Peyer's patch (tissue), 4 donors: ENCODE measurements at regions not wholly inside any gene's neighbourhood (a gene's known extent, or its start where the extent isn't known, plus 50 kb on each side); places are given as distances from the start of the nearest gene placed in this dataset.

Source experiments
- DNase-seq, 3 donors: peaks; one replicate each; pipeline ENCODE4 v3.0.0-alpha.2; 2017 to 2019
- H3K27ac ChIP-seq, 4 donors: fragments of 200-600 bp; sonication (generic); one replicate each; pipeline ENCODE4 v1.5.1; 2016 to 2019
- H3K27me3 ChIP-seq, 2 donors: fragments of 200-600 bp; sonication (generic); one replicate each; pipeline ENCODE4 v1.5.1; 2019
- H3K36me3 ChIP-seq, 3 donors: fragments of 200-600 bp; sonication (generic); one replicate each; pipeline ENCODE4 v1.5.1; 2016 to 2019
- H3K4me1 ChIP-seq, 4 donors: fragments of 200-600 bp; sonication (generic); one replicate each; pipeline ENCODE4 v1.5.1; 2016 to 2019
- H3K4me3 ChIP-seq, 4 donors: fragments of 200-600 bp; sonication (generic); 1 replicate in 3 of 4; 2 replicates in 1 of 4; pipeline ENCODE4 v1.5.1; 2016 to 2019; ENCODE audit warnings: mild to moderate bottlenecking in 1 of 4
- H3K9me3 ChIP-seq, 4 donors: fragments of 200-600 bp; sonication (generic); one replicate each; pipeline ENCODE4 v1.5.1; 2016 to 2019; ENCODE audit warnings: mild to moderate bottlenecking in 1 of 4
- POLR2A ChIP-seq, 2 donors: fragments of 450-650 bp; IDR thresholded peaks; one replicate each; pipeline ENCODE4 v1.5.1; 2017; ENCODE audit warnings: antibody characterized with exemption in 2 of 2, mild to moderate bottlenecking in 2 of 2, moderate library complexity in 2 of 2
- TF ChIP-seq, protein P1 (sequence below), 6 experiments: fragments of 450-650 bp in 4 of 6; fragments of 200-600 bp in 2 of 6; sonication (generic) in 1 of 6; IDR thresholded peaks; one replicate each; pipeline ENCODE4 v1.5.1; 2017 to 2019; ENCODE audit warnings: antibody characterized with exemption in 6 of 6, mild to moderate bottlenecking in 3 of 6, moderate library complexity in 1 of 6

DNA sequence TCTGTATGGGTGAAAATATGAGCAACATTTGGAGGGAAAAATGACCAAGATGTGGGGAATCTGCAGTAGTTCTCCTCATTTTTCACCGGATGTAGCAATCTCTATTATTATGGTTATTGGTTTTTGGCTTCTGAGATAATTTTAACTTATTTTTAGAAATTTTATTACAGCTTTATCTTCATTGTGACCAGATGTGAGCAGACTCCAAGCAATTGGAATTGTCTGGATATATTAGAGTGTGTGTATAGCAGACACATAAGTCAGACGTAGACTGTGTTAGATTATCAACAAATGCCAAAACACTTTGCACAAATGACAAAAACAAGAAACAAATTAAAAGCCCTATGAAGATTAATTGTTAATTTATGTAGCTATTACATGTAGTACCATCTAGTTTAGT, 249.1 kb downstream of the DNAJB9 start:
- Histone ChIP-seq H3K4me1 (no peaks in the 10 kb centered on the region), H3K9me3 (no peaks in the 10 kb centered on the region), H3K27me3 (no peaks in the 10 kb centered on the region), H3K27ac (no peak overlapping the region), H3K4me3 (no peak overlapping the region), H3K36me3 (no peaks in the 10 kb centered on the region)
- DNase-seq: no peak
- TF ChIP-seq, protein P1, sequence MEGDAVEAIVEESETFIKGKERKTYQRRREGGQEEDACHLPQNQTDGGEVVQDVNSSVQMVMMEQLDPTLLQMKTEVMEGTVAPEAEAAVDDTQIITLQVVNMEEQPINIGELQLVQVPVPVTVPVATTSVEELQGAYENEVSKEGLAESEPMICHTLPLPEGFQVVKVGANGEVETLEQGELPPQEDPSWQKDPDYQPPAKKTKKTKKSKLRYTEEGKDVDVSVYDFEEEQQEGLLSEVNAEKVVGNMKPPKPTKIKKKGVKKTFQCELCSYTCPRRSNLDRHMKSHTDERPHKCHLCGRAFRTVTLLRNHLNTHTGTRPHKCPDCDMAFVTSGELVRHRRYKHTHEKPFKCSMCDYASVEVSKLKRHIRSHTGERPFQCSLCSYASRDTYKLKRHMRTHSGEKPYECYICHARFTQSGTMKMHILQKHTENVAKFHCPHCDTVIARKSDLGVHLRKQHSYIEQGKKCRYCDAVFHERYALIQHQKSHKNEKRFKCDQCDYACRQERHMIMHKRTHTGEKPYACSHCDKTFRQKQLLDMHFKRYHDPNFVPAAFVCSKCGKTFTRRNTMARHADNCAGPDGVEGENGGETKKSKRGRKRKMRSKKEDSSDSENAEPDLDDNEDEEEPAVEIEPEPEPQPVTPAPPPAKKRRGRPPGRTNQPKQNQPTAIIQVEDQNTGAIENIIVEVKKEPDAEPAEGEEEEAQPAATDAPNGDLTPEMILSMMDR (IDR thresholded peaks at IDR 0.05): no peak
- TF ChIP-seq POLR2A (IDR thresholded peaks at IDR 0.05): no peak

DNA sequence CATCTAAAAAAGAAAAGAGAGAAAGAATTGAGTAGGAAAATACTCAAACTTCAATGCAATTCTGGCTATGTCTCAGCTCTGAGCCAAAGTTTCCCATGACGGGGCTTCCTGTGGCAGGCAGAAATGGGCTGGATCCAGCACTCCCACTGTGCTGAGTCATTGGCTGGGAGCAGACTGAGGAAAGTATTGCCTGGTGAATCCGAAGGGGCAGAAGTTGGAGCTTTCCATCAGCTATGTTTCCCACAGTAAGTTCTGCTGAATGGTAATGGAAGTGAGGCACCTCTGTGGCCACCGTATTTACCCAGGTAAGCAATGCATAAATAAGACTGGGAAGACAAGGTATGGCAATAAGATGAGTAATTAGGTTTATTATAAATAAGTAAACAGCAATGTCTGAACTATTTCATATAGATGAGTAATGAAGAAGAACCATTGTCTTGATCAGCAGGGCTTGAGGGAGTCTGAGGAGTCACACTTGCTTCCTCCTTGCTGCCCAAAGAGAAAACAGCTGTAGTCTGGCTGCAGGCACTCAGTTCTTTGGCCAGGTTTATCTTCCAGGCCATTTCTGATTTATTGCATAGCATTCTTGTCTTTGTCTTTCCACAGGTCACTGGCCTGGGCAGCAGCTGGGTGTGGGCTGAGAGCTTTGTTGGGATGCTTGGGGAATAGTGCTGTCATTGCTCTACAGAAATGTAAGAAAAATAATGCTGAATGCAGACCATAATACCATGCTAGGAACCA, 255.3 kb downstream of the DNAJB9 start:
- TF ChIP-seq POLR2A (IDR thresholded peaks at IDR 0.05): no peak
- TF ChIP-seq, protein P1 (IDR thresholded peaks at IDR 0.05): no peak
- Histone ChIP-seq H3K4me3 (no peak overlapping the region), H3K27me3 (no peaks in the 10 kb centered on the region), H3K9me3 (no peaks in the 10 kb centered on the region), H3K27ac (no peak overlapping the region), H3K4me1 (no peaks in the 10 kb centered on the region), H3K36me3 (no peaks in the 10 kb centered on the region)
- DNase-seq: no peak

DNA sequence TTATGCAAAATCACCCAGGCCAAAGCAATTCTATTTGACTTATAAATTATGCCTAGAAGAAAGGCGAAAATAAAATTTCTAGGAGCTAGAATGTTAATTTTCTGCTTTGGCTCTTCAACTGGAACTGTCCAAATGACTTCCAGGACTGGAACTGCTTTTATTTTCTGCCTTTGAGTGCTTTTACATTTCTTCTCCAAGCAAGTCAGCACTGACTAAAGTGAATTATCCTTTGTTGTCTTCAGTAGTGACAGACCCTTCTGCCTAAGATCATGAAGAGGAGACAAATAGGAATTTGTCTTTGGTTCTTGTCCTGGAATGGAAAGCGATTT, 255.9 kb downstream of the DNAJB9 start:
- no peak for TF ChIP-seq POLR2A (IDR thresholded peaks at IDR 0.05)
- TF ChIP-seq, protein P1 (IDR thresholded peaks at IDR 0.05): no peak
- no peak for DNase-seq
- H3K36me3 ChIP-seq: no peaks in the 10 kb centered on the region
- no peak overlapping the region for H3K4me3 ChIP-seq
- H3K9me3 ChIP-seq: no peaks in the 10 kb centered on the region
- H3K27ac ChIP-seq: no peak overlapping the region
- H3K27me3 ChIP-seq: no peaks in the 10 kb centered on the region
- H3K4me1 ChIP-seq: no peaks in the 10 kb centered on the region

DNA sequence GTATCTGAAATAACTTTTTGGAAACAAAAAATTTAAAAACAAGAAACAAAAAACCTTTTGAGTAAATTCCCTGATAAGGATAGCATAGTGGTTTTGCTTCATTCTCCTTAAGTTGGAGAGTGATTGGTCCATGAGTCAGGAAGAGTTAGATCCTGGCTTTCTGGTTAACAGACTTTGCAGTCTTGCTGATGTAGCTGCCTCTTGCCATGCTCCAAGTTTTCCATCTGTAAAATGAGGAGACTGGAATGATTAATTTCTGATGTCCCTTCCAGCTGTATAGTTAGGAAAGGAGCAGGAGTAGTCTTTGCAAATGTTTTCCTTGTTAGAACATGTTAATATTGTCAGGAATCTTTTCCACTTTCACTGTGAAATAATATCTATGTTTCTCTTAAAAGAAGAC, 266.6 kb downstream of the DNAJB9 start:
- DNase-seq: no peak
- Histone ChIP-seq H3K4me1 (no peaks in the 10 kb centered on the region), H3K27me3 (no peaks in the 10 kb centered on the region), H3K4me3 (no peak overlapping the region), H3K36me3 (no peaks in the 10 kb centered on the region), H3K9me3 (no peaks in the 10 kb centered on the region), H3K27ac (no peak overlapping the region)
- TF ChIP-seq POLR2A (IDR thresholded peaks at IDR 0.05): no peak

DNA sequence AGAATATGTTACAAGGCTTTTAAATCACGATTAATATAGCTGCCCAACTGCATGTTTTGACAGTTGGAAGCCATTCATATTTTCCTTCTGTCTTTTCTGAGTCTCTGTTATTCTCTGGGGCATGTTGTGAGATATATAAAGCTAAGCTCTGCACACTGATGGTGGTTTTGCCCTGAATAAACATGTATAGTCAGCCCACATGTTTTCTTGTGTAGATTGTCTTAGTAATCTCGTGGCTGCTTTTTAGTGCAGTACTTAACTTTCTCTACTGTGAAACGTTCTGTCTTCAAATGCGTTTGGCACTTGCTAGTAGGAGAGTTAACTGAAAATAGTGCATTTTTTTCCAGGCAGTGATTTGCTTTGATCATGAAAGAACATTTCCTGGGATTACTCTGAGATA, 268.5 kb downstream of the DNAJB9 start:
- Histone ChIP-seq H3K9me3 (no peaks in the 10 kb centered on the region), H3K36me3 (no peaks in the 10 kb centered on the region), H3K4me3 (no peak overlapping the region), H3K4me1 (no peaks in the 10 kb centered on the region), H3K27ac (no peak overlapping the region), H3K27me3 (no peaks in the 10 kb centered on the region)
- no peak for TF ChIP-seq POLR2A (IDR thresholded peaks at IDR 0.05)
- TF ChIP-seq, protein P1 (IDR thresholded peaks at IDR 0.05): no peak
- DNase-seq: no peak

DNA sequence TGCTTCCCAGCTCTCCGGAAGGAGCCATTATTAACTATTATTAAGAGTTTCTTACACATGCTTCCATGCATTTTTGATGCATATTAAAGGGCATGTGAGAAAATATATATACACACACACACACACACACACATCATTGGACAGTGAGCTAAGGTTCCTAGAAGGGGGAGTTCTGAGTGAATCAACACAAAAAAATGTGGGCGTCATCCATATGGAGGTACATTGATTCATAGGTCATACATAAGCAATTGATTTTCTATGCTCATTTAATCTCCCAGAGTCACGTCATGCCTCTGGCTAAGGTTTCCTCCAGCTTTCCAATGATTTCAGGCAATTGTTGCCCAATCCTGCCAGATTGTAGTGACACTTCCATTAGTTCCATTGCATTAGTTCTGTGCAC, 269.4 kb downstream of the DNAJB9 start:
- H3K4me3 ChIP-seq: no peak overlapping the region
- TF ChIP-seq, protein P1 (IDR thresholded peaks at IDR 0.05): no peak
- TF ChIP-seq POLR2A (IDR thresholded peaks at IDR 0.05): no peak
- H3K9me3 ChIP-seq: no peaks in the 10 kb centered on the region
- H3K27ac ChIP-seq: no peak overlapping the region
- H3K27me3 ChIP-seq: no peaks in the 10 kb centered on the region
- no peak for DNase-seq
- H3K4me1 ChIP-seq: no peaks in the 10 kb centered on the region
- no peaks in the 10 kb centered on the region for H3K36me3 ChIP-seq
